DOHH2 (cell line): ENCODE measurements at regions not wholly inside any gene's neighbourhood (a gene's known extent, or its start where the extent isn't known, plus 50 kb on each side); places are given as distances from the start of the nearest gene placed in this dataset.

Experiments
- H3F3A ChIP-seq: fragments of 200-600 bp; sonication (generic), shearing (Covaris generic); 2 replicates; pipeline ENCODE4 v1.6.0; 2016; ENCODE audit warnings: antibody characterized with exemption, mild to moderate bottlenecking; ENCODE audit not compliant: control insufficient read depth, insufficient read depth
- H3K27ac ChIP-seq: fragments of 200-600 bp; sonication (generic); 2 replicates; pipeline ENCODE4 v1.5.1; 2014; ENCODE audit warnings: low read depth, mild to moderate bottlenecking, low read length, moderate library complexity
- H3K27me3 ChIP-seq: fragments of 200-600 bp; sonication (generic); 2 replicates; pipeline ENCODE4 v1.6.1; 2014; ENCODE audit warnings: mild to moderate bottlenecking, low read length, mixed read lengths; ENCODE audit not compliant: control insufficient read depth
- H3K36me3 ChIP-seq: fragments of 200-600 bp; sonication (generic); 2 replicates; pipeline ENCODE4 v1.6.1; 2014; ENCODE audit warnings: mild to moderate bottlenecking, low read length, moderate library complexity, mixed read lengths; ENCODE audit not compliant: control insufficient read depth
- H3K4me1 ChIP-seq: fragments of 200-600 bp; sonication (generic); 2 replicates; pipeline ENCODE4 v1.6.1; 2014; ENCODE audit warnings: mild to moderate bottlenecking, low read length, mixed read lengths; ENCODE audit not compliant: control insufficient read depth
- H3K4me2 ChIP-seq: fragments of 200-600 bp; sonication (generic); 2 replicates; pipeline ENCODE4 v1.6.0; 2014; ENCODE audit warnings: mild to moderate bottlenecking, low read length, moderate library complexity
- H3K4me3 ChIP-seq: fragments of 200-600 bp; sonication (generic); 2 replicates; pipeline ENCODE4 v1.5.1; 2014; ENCODE audit warnings: mild to moderate bottlenecking, low read length, mixed read lengths
- H3K79me2 ChIP-seq: fragments of 200-600 bp; sonication (generic); 2 replicates; pipeline ENCODE4 v1.6.1; 2014; ENCODE audit warnings: mild to moderate bottlenecking, low read length, mixed read lengths; ENCODE audit not compliant: control insufficient read depth
- H3K9me2 ChIP-seq: fragments of 200-600 bp; sonication (generic); replicated peaks from 2 replicates; pipeline ENCODE4 v1.6.1; 2014; ENCODE audit warnings: mild to moderate bottlenecking, low read length, mixed read lengths; ENCODE audit not compliant: control insufficient read depth
- H3K9me3 ChIP-seq: fragments of 200-600 bp; sonication (generic); 2 replicates; pipeline ENCODE4 v1.6.1; 2014; ENCODE audit warnings: antibody characterized with exemption, low read length, mixed read lengths; ENCODE audit not compliant: control insufficient read depth, insufficient read depth
- H4K20me1 ChIP-seq: fragments of 200-600 bp; sonication (generic); 2 replicates; pipeline ENCODE4 v1.6.0; 2014; ENCODE audit warnings: low read depth, mild to moderate bottlenecking, antibody characterized with exemption, low read length, moderate library complexity; ENCODE audit not compliant: control insufficient read depth, insufficient read depth
- CTCF ChIP-seq: fragments of 200-600 bp; sonication (generic); IDR thresholded peaks from one replicate; pipeline ENCODE4 v1.5.1; 2014; ENCODE audit warnings: antibody characterized with exemption, mild to moderate bottlenecking, low read depth, low read length; ENCODE audit not compliant: poor library complexity, severe bottlenecking
- EZH2phosphoT487 ChIP-seq: fragments of 200-600 bp; sonication (generic); IDR thresholded peaks from 2 replicates; pipeline ENCODE4 v1.6.1; 2017; ENCODE audit warnings: borderline replicate concordance, mild to moderate bottlenecking, antibody characterized with exemption, low read length, moderate library complexity, mixed read lengths

- Histone ChIP-seq H3K9me3 (no peaks in the 10 kb centered on the region), H3K79me2 (no peaks in the 10 kb centered on the region), H3K4me3 (peak overlapping the region; percentile 1; the same call in 1 of the 2 replicates), H3K36me3 (no peaks in the 10 kb centered on the region), H3F3A (peaks cover 7% of the 10 kb centered on the region), H3K27me3 (no peaks in the 10 kb centered on the region), H3K4me2 (peak overlapping the region; percentile 43), H3K9me2 (no peaks in the 10 kb centered on the region), H4K20me1 (no peaks in the 10 kb centered on the region), H3K27ac (no peak overlapping the region), H3K4me1 (peaks cover 46% of the 10 kb centered on the region)
- TF ChIP-seq CTCF, result no peak
- no peak for TF ChIP-seq EZH2phosphoT487
Observed at GRCh38 chr11:26063915-26064314, 268.0 kb upstream of the ANO3 start.

GRCh38 chr11:26065944-26066343 is 266.0 kb upstream of the ANO3 start:
- no peaks in the 10 kb centered on the region for H3K79me2 ChIP-seq
- no peaks in the 10 kb centered on the region for H3K9me3 ChIP-seq
- no peak overlapping the region for H3K4me2 ChIP-seq
- no peak overlapping the region for H3K4me3 ChIP-seq
- H3K36me3 ChIP-seq, result no peaks in the 10 kb centered on the region
- H3K9me2 ChIP-seq, result no peaks in the 10 kb centered on the region
- H3K27me3 ChIP-seq, result no peaks in the 10 kb centered on the region
- H4K20me1 ChIP-seq, result no peaks in the 10 kb centered on the region
- TF ChIP-seq CTCF (no peak), EZH2phosphoT487 (no peak)
- peaks cover 46% of the 10 kb centered on the region for H3K4me1 ChIP-seq
- no peak overlapping the region for H3K27ac ChIP-seq
- H3F3A ChIP-seq, result peaks cover 7% of the 10 kb centered on the region

GRCh38 chr11:26070714-26071380 is 261.1 kb upstream of the ANO3 start:
- Histone ChIP-seq H3K9me2 (no peaks in the 10 kb centered on the region), H3K9me3 (no peaks in the 10 kb centered on the region), H3K79me2 (no peaks in the 10 kb centered on the region), H3K4me1 (peaks cover 13% of the 10 kb centered on the region), H4K20me1 (no peaks in the 10 kb centered on the region), H3K4me3 (no peak overlapping the region), H3K27ac (no peak overlapping the region), H3K27me3 (no peaks in the 10 kb centered on the region), H3F3A (no peaks in the 10 kb centered on the region), H3K4me2 (no peak overlapping the region), H3K36me3 (no peaks in the 10 kb centered on the region)
- TF ChIP-seq EZH2phosphoT487, result no peak

- Histone ChIP-seq H3K36me3 (no peaks in the 10 kb centered on the region), H3K9me3 (no peaks in the 10 kb centered on the region), H3K4me1 (peaks cover 4% of the 10 kb centered on the region), H3K9me2 (no peaks in the 10 kb centered on the region), H3K27me3 (no peaks in the 10 kb centered on the region), H3K79me2 (no peaks in the 10 kb centered on the region), H4K20me1 (no peaks in the 10 kb centered on the region), H3F3A (no peaks in the 10 kb centered on the region), H3K4me2 (no peak overlapping the region), H3K27ac (no peak overlapping the region), H3K4me3 (no peak overlapping the region)
- no peak for TF ChIP-seq CTCF
- no peak for TF ChIP-seq EZH2phosphoT487
Observed at GRCh38 chr11:26072614-26073153, 259.2 kb upstream of the ANO3 start.
